Activated B cell treated with CpG ODN at 0.5 μM for 24 hours (primary cell): ENCODE measurements at regions not wholly inside any gene's neighbourhood (a gene's known extent, or its start where the extent isn't known, plus 50 kb on each side); places are given as distances from the start of the nearest gene placed in this dataset.

Source experiments
- ATAC-seq: fragments of 200-7000 bp; cut with Tn5 transposase; one replicate; pipeline ENCODE4 v1.10.0; 2021; ENCODE audit warnings: low read depth, mild to moderate bottlenecking, moderate library complexity
- CTCF ChIA-PET: fragments of 350-600 bp; sonication (Branson Sonifier 250); formaldehyde crosslinking; loops from one replicate; lab custom pipeline; 2021; ENCODE audit warnings: antibody characterized with exemption; lab: Charles Lee
- POLR2A ChIA-PET: fragments of 350-600 bp; sonication (Branson Sonifier 250); formaldehyde crosslinking; loops from one replicate; lab custom pipeline; 2021; ENCODE audit warnings: antibody characterized with exemption; lab: Charles Lee
- DNase-seq: peaks from one replicate; pipeline ENCODE4 v3.0.0; 2022
- H3K27ac Mint-ChIP-seq: one replicate; pipeline ENCODE4 v1.8.0; 2020; ENCODE audit warnings: mixed read lengths
- H3K27me3 Mint-ChIP-seq: one replicate; pipeline ENCODE4 v1.8.0; 2021; ENCODE audit warnings: mixed read lengths
- H3K36me3 Mint-ChIP-seq: one replicate; pipeline ENCODE4 v1.8.0; 2021; ENCODE audit warnings: low read depth, mixed read lengths
- H3K4me1 Mint-ChIP-seq: one replicate; pipeline ENCODE4 v1.8.0; 2021; ENCODE audit warnings: mixed read lengths
- H3K4me3 Mint-ChIP-seq: one replicate; pipeline ENCODE4 v1.8.0; 2020; ENCODE audit warnings: mild to moderate bottlenecking, mixed read lengths
- H3K9me3 Mint-ChIP-seq: one replicate; pipeline ENCODE4 v1.8.0; 2020; ENCODE audit warnings: mixed read lengths
- CTCF ChIP-seq: fragments of 200-600 bp; IDR thresholded peaks from one replicate; pipeline ENCODE4 v1.8.0; 2022; ENCODE audit warnings: antibody characterized with exemption, mild to moderate bottlenecking
- intact Hi-C: fragments of 100-400 bp; cut with micrococcal nuclease; formaldehyde crosslinking; loops from one replicate; pipeline ENCODE4 v1.15.1; 2024

- no peak for TF ChIP-seq CTCF
- no peak overlapping the region for H3K27ac Mint-ChIP-seq
- no peaks in the 10 kb centered on the region for H3K36me3 Mint-ChIP-seq
- H3K9me3 Mint-ChIP-seq = no peaks in the 10 kb centered on the region
- ChIA-PET CTCF (no interaction called here), POLR2A (no interaction called here)
- ATAC-seq (no peak), DNase-seq (no peak)
- H3K4me1 Mint-ChIP-seq = no peaks in the 10 kb centered on the region
- no peaks in the 10 kb centered on the region for H3K27me3 Mint-ChIP-seq
- intact Hi-C loops = no loop called here
- no peak overlapping the region for H3K4me3 Mint-ChIP-seq
Measured at GRCh38 chr22:27476318-27476717, 325.2 kb downstream of the MN1 start.

- H3K36me3 Mint-ChIP-seq = no peaks in the 10 kb centered on the region
- no peaks in the 10 kb centered on the region for H3K9me3 Mint-ChIP-seq
- intact Hi-C loops = no loop called here
- H3K4me3 Mint-ChIP-seq = no peak overlapping the region
- no peak for ATAC-seq
- DNase-seq = no peak
- no peaks in the 10 kb centered on the region for H3K27me3 Mint-ChIP-seq
- CTCF ChIA-PET = no interaction called here
- no peak for TF ChIP-seq CTCF
- H3K4me1 Mint-ChIP-seq = no peaks in the 10 kb centered on the region
- POLR2A ChIA-PET = no interaction called here
- H3K27ac Mint-ChIP-seq = no peak overlapping the region
Measured at GRCh38 chr22:27476729-27477128, 324.8 kb downstream of the MN1 start.

GRCh38 chr22:27477171-27477570 is 324.4 kb downstream of the MN1 start:
- H3K36me3 Mint-ChIP-seq = no peaks in the 10 kb centered on the region
- H3K4me3 Mint-ChIP-seq = no peak overlapping the region
- ATAC-seq = no peak
- no peak for TF ChIP-seq CTCF
- CTCF ChIA-PET = no interaction called here
- no peaks in the 10 kb centered on the region for H3K9me3 Mint-ChIP-seq
- no peak overlapping the region for H3K27ac Mint-ChIP-seq
- DNase-seq = no peak
- H3K4me1 Mint-ChIP-seq = no peaks in the 10 kb centered on the region
- H3K27me3 Mint-ChIP-seq = no peaks in the 10 kb centered on the region
- intact Hi-C loops = no loop called here
- POLR2A ChIA-PET = no interaction called here

- DNase-seq (no peak), ATAC-seq (no peak)
- Mint-ChIP-seq H3K4me1 (no peaks in the 10 kb centered on the region), H3K27me3 (no peaks in the 10 kb centered on the region), H3K36me3 (no peaks in the 10 kb centered on the region), H3K27ac (no peak overlapping the region), H3K9me3 (no peaks in the 10 kb centered on the region), H3K4me3 (no peak overlapping the region)
- ChIA-PET POLR2A (no interaction called here), CTCF (no interaction called here)
- intact Hi-C loops = no loop called here
- TF ChIP-seq CTCF = no peak
Measured at GRCh38 chr22:27480487-27480886, 321.1 kb downstream of the MN1 start.

GRCh38 chr22:27482402-27482801 is 319.2 kb downstream of the MN1 start:
- ChIA-PET POLR2A (no interaction called here), CTCF (no interaction called here)
- no peak for ATAC-seq
- no peak for TF ChIP-seq CTCF
- Mint-ChIP-seq H3K4me3 (no peak overlapping the region), H3K9me3 (no peaks in the 10 kb centered on the region), H3K4me1 (no peaks in the 10 kb centered on the region), H3K36me3 (no peaks in the 10 kb centered on the region), H3K27ac (no peak overlapping the region), H3K27me3 (peaks cover under 1% of the 10 kb centered on the region)
- no peak for DNase-seq
- intact Hi-C loops = no loop called here
